Epithelial cell of proximal tubule (primary cell): ENCODE measurements at regions not wholly inside any gene's neighbourhood (a gene's known extent, or its start where the extent isn't known, plus 50 kb on each side); places are given as distances from the start of the nearest gene placed in this dataset.

Experiments used
- DNase-seq: peaks from one replicate; pipeline ENCODE4 v3.0.0-alpha.2; 2011; ENCODE audit warnings: low read depth
- H3K4me3 ChIP-seq: 2 replicates; pipeline ENCODE4 v1.5.1; 2011; ENCODE audit warnings: low read depth, mild to moderate bottlenecking, low read length
- CTCF ChIP-seq: conservative IDR thresholded peaks from 2 replicates; pipeline ENCODE4 v1.5.1; 2012; ENCODE audit warnings: low read depth, mild to moderate bottlenecking, low read length

GRCh38 chrX:150240643-150240970 lies 122.5 kb upstream of the MAMLD1 start:
- DNase-seq = no peak
- TF ChIP-seq CTCF = no peak
- H3K4me3 ChIP-seq = no peak overlapping the region

GRCh38 chrX:150253959-150254620 lies 109.0 kb upstream of the MAMLD1 start:
- no peak for TF ChIP-seq CTCF

GRCh38 chrX:150254909-150255308 lies 108.2 kb upstream of the MAMLD1 start:
- H3K4me3 ChIP-seq = no peak overlapping the region
- DNase-seq = no peak
- no peak for TF ChIP-seq CTCF

More at GRCh38 chrX:150253959-150254620, 109.0 kb upstream of the MAMLD1 start:
- no peak for DNase-seq
- no peak overlapping the region for H3K4me3 ChIP-seq

GRCh38 chrX:150255441-150256296 lies 107.4 kb upstream of the MAMLD1 start:
- DNase-seq = no peak
- TF ChIP-seq CTCF = no peak

GRCh38 chrX:150256297-150256650 lies 106.8 kb upstream of the MAMLD1 start:
- TF ChIP-seq CTCF = no peak
- no peak overlapping the region for H3K4me3 ChIP-seq
- no peak for DNase-seq

More at GRCh38 chrX:150255441-150256296, 107.4 kb upstream of the MAMLD1 start:
- H3K4me3 ChIP-seq = no peak overlapping the region

GRCh38 chrX:150257353-150258175 lies 105.6 kb upstream of the MAMLD1 start:
- TF ChIP-seq CTCF = no peak
- no peak overlapping the region for H3K4me3 ChIP-seq
- DNase-seq = no peak
